GM23338 (cell line): ENCODE measurements at regions not wholly inside any gene's neighbourhood (a gene's known extent, or its start where the extent isn't known, plus 50 kb on each side); places are given as distances from the start of the nearest gene placed in this dataset.
A peak's percentile ranks its signal among the peaks of the same experiment; 100 is the strongest.

Source experiments
- ATAC-seq: fragments of 200-7000 bp; cut with Tn5 transposase; 3 replicates; pipeline ENCODE4 v1.9.1; 2020
- DNase-seq: peaks from one replicate; pipeline ENCODE4 v3.0.0-alpha.2; 2015; ENCODE audit warnings: low spot score
- H2AFZ ChIP-seq: fragments of 200-600 bp; sonication (generic); 2 replicates; pipeline ENCODE4 v1.8.0; 2016; ENCODE audit warnings: antibody characterized with exemption, mild to moderate bottlenecking, moderate library complexity
- H3F3A ChIP-seq: fragments of 200-600 bp; sonication (generic); replicated peaks from 2 replicates; pipeline ENCODE4 v1.8.0; 2017; ENCODE audit warnings: antibody characterized with exemption, mixed run types, low read depth
- H3K27ac ChIP-seq: fragments of 200-600 bp; sonication (generic); 2 replicates; pipeline ENCODE4 v1.6.1; 2016; ENCODE audit warnings: low read depth
- H3K27me3 ChIP-seq: fragments of 200-600 bp; sonication (generic); 2 replicates; pipeline ENCODE4 v1.8.0; 2016; ENCODE audit warnings: mild to moderate bottlenecking, mixed run types, moderate library complexity; ENCODE audit not compliant: insufficient read depth
- H3K36me3 ChIP-seq: fragments of 200-600 bp; sonication (generic); 2 replicates; pipeline ENCODE4 v1.8.0; 2016; ENCODE audit warnings: mild to moderate bottlenecking; ENCODE audit not compliant: insufficient read depth
- H3K4me1 ChIP-seq: fragments of 200-600 bp; sonication (generic); 2 replicates; pipeline ENCODE4 v1.8.0; 2016; ENCODE audit warnings: mild to moderate bottlenecking, moderate library complexity; ENCODE audit not compliant: insufficient read depth
- H3K4me2 ChIP-seq: fragments of 200-600 bp; sonication (generic); 2 replicates; pipeline ENCODE4 v1.7.1; 2017; ENCODE audit warnings: mixed run types
- H3K4me3 ChIP-seq: fragments of 200-600 bp; sonication (generic); 2 replicates; pipeline ENCODE4 v1.6.1; 2016; ENCODE audit warnings: mixed run types
- H3K79me2 ChIP-seq: fragments of 200-600 bp; sonication (generic); replicated peaks from 2 replicates; pipeline ENCODE4 v1.8.0; 2017; ENCODE audit warnings: mild to moderate bottlenecking; ENCODE audit not compliant: insufficient read depth
- H3K9me2 ChIP-seq: fragments of 200-600 bp; sonication (generic); 2 replicates; pipeline ENCODE4 v1.8.0; 2017; ENCODE audit not compliant: insufficient read depth
- H4K20me1 ChIP-seq: fragments of 200-600 bp; sonication (generic); replicated peaks from 2 replicates; pipeline ENCODE4 v1.8.0; 2017; ENCODE audit warnings: mild to moderate bottlenecking; ENCODE audit not compliant: insufficient read depth
- H3K27ac Mint-ChIP-seq: 2 replicates; pipeline ENCODE4 v1.8.0; 2020; ENCODE audit warnings: inconsistent platforms, mild to moderate bottlenecking, moderate library complexity, mixed read lengths
- H3K27me3 Mint-ChIP-seq: 3 replicates; pipeline ENCODE4 v1.8.0; 2022; ENCODE audit warnings: low read depth, mild to moderate bottlenecking, moderate library complexity, mixed read lengths, inconsistent platforms; ENCODE audit not compliant: insufficient read depth, poor library complexity
- H3K36me3 Mint-ChIP-seq: 3 replicates; pipeline ENCODE4 v1.8.0; 2021; ENCODE audit warnings: low read depth, mild to moderate bottlenecking, inconsistent platforms, moderate library complexity, mixed read lengths
- H3K4me1 Mint-ChIP-seq: 3 replicates; pipeline ENCODE4 v1.8.0; 2020; ENCODE audit warnings: mild to moderate bottlenecking, inconsistent platforms, mixed read lengths
- H3K4me3 Mint-ChIP-seq: 3 replicates; pipeline ENCODE4 v1.8.0; 2021; ENCODE audit warnings: moderate library complexity, mild to moderate bottlenecking, inconsistent platforms, mixed read lengths
- H3K9me3 Mint-ChIP-seq: 3 replicates; pipeline ENCODE4 v1.8.0; 2020; ENCODE audit warnings: moderate library complexity, mild to moderate bottlenecking, inconsistent platforms, mixed read lengths
- JUNB ChIP-seq: IDR thresholded peaks from one replicate; pipeline ENCODE4 v1.6.1; 2016; ENCODE audit warnings: antibody characterized with exemption; ENCODE audit not compliant: unreplicated experiment
- NANOG ChIP-seq: IDR thresholded peaks from 2 replicates; pipeline ENCODE4 v1.6.1; 2016; ENCODE audit warnings: antibody characterized with exemption, borderline replicate concordance
- STAT1 ChIP-seq: IDR thresholded peaks from one replicate; pipeline ENCODE4 v1.6.1; 2016; ENCODE audit warnings: antibody characterized with exemption; ENCODE audit not compliant: unreplicated experiment
- ZNF331 ChIP-seq: fragments of 250-450 bp; sonication (Bioruptor Pico); IDR thresholded peaks from 2 replicates; pipeline ENCODE4 v1.5.0; 2020; ENCODE audit warnings: low read depth, mild to moderate bottlenecking, moderate library complexity
- TF ChIP-seq, protein P1 (sequence below): fragments of 250-450 bp; sonication (Bioruptor Pico); IDR thresholded peaks from 2 replicates; pipeline ENCODE4 v1.5.0; 2020; ENCODE audit warnings: mild to moderate bottlenecking, moderate library complexity
- TF ChIP-seq, protein P2 (sequence below): IDR thresholded peaks from 2 replicates; pipeline ENCODE4 v1.6.1; 2016; ENCODE audit warnings: antibody characterized with exemption
- TF ChIP-seq, protein P3 (sequence below), 2 experiments: fragments of 200-600 bp in 1 of 2; sonication (generic) in 1 of 2; conservative IDR thresholded peaks; 2 replicates each; pipeline versions ENCODE4 v1.5.1 to v1.6.1; 2016 to 2017; ENCODE audit warnings: antibody characterized with exemption in 2 of 2, low read depth in 2 of 2, mild to moderate bottlenecking in 2 of 2, moderate library complexity in 1 of 2
- TF ChIP-seq, protein P4 (sequence below): IDR thresholded peaks from one replicate; pipeline ENCODE4 v1.6.1; 2018; ENCODE audit warnings: antibody characterized with exemption; ENCODE audit not compliant: unreplicated experiment

DNA sequence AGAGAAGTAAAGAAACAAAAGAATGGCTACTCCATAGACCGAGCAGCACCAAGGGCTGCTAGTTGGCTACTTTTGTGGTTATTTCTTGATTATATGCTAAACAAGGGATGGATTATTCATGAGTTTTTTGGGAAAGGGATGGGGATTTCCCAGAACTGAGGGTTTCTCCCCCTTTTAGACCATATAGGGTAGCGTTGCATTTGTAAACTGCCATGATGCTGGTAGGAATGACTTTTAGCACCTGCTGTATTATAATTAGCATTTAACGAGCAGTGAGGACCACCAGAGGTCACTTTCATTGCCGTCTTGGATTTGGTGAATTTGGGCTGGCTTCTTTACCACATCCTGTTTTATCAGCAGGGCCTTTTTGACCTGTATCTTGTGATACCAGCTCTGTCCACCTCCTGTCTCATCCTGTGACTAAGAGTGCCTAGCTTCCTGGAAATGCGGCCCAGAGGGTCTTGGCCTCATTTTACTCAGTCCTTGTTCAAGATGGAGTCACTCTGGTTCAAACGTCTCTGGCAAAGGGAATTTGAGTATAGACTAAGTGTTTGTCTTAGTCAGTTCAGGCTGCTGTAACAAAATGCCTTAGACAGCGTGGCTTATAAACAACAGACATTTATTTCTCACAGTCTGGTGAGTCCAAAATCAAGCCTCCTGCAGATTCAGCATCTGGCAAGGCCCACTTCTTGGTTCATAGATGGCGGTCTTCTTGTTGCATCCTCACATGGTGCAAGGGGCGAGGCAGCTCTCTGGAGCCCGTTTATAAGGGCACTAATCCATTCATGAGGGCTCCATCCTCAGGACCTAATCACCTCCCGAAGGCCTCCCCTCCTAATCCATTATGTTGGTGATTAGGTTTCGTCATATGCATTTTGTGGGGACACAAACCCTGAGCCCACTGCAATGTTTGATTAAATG is 348.3 kb upstream of the SFSWAP start (continued):
- TF ChIP-seq, protein P1, sequence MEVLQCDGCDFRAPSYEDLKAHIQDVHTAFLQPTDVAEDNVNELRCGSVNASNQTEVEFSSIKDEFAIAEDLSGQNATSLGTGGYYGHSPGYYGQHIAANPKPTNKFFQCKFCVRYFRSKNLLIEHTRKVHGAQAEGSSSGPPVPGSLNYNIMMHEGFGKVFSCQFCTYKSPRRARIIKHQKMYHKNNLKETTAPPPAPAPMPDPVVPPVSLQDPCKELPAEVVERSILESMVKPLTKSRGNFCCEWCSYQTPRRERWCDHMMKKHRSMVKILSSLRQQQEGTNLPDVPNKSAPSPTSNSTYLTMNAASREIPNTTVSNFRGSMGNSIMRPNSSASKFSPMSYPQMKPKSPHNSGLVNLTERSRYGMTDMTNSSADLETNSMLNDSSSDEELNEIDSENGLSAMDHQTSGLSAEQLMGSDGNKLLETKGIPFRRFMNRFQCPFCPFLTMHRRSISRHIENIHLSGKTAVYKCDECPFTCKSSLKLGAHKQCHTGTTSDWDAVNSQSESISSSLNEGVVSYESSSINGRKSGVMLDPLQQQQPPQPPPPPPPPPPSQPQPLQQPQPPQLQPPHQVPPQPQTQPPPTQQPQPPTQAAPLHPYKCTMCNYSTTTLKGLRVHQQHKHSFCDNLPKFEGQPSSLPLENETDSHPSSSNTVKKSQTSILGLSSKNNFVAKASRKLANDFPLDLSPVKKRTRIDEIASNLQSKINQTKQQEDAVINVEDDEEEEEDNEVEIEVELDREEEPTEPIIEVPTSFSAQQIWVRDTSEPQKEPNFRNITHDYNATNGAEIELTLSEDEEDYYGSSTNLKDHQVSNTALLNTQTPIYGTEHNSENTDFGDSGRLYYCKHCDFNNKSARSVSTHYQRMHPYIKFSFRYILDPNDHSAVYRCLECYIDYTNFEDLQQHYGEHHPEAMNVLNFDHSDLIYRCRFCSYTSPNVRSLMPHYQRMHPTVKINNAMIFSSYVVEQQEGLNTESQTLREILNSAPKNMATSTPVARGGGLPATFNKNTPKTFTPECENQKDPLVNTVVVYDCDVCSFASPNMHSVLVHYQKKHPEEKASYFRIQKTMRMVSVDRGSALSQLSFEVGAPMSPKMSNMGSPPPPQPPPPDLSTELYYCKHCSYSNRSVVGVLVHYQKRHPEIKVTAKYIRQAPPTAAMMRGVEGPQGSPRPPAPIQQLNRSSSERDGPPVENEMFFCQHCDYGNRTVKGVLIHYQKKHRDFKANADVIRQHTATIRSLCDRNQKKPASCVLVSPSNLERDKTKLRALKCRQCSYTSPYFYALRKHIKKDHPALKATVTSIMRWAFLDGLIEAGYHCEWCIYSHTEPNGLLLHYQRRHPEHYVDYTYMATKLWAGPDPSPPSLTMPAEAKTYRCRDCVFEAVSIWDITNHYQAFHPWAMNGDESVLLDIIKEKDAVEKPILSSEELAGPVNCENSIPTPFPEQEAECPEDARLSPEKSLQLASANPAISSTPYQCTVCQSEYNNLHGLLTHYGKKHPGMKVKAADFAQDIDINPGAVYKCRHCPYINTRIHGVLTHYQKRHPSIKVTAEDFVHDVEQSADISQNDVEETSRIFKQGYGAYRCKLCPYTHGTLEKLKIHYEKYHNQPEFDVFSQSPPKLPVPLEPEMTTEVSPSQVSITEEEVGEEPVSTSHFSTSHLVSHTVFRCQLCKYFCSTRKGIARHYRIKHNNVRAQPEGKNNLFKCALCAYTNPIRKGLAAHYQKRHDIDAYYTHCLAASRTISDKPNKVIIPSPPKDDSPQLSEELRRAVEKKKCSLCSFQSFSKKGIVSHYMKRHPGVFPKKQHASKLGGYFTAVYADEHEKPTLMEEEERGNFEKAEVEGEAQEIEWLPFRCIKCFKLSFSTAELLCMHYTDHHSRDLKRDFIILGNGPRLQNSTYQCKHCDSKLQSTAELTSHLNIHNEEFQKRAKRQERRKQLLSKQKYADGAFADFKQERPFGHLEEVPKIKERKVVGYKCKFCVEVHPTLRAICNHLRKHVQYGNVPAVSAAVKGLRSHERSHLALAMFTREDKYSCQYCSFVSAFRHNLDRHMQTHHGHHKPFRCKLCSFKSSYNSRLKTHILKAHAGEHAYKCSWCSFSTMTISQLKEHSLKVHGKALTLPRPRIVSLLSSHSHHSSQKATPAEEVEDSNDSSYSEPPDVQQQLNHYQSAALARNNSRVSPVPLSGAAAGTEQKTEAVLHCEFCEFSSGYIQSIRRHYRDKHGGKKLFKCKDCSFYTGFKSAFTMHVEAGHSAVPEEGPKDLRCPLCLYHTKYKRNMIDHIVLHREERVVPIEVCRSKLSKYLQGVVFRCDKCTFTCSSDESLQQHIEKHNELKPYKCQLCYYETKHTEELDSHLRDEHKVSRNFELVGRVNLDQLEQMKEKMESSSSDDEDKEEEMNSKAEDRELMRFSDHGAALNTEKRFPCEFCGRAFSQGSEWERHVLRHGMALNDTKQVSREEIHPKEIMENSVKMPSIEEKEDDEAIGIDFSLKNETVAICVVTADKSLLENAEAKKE (CRISPR knock-in tag) = no peak
- no peak for TF ChIP-seq STAT1
- TF ChIP-seq ZNF331 (CRISPR knock-in tag) = no peak
- no peak for TF ChIP-seq NANOG

DNA sequence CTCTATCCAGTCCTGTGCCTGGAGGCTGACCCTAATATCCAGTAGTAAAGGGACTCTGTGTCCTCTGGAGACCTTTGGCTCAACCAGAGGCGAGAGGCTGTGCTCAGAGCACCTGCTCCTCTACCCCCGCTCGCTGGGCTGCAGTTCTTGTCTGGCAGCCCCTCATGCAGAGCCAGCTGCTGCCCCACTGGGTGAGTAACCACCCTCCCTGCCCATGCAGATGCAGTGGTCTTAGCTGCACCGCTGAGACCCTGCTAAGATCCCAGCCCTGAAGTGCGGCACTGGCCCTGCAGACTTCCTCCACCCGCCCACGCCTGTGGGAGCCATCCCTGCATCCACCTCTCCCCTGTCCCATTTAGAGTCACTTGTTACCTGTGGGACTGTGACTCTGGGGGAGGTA is 347.5 kb upstream of the SFSWAP start:
- H3K79me2 ChIP-seq = no peaks in the 10 kb centered on the region
- no peaks in the 10 kb centered on the region for H4K20me1 ChIP-seq
- H3F3A ChIP-seq = no peaks in the 10 kb centered on the region
- Mint-ChIP-seq H3K4me1 (peaks cover 7% of the 10 kb centered on the region; the same call in 1 of the 3 replicates), H3K27ac (no peak overlapping the region), H3K36me3 (no peaks in the 10 kb centered on the region), H3K4me3 (no peak overlapping the region), H3K27me3 (peaks cover 3% of the 10 kb centered on the region), H3K9me3 (peaks cover 10% of the 10 kb centered on the region; the same call in 2 of the 3 replicates)
- H3K4me2 ChIP-seq = no peak overlapping the region
- no peaks in the 10 kb centered on the region for H3K4me1 ChIP-seq
- no peak overlapping the region for H2AFZ ChIP-seq
- DNase-seq = no peak
- ATAC-seq = peak; percentile 39
- H3K9me2 ChIP-seq = 0 out of 2 replicates have a peak, but pooled peaks cover 3% of the 10 kb centered on the region
- H3K4me3 ChIP-seq = no peak overlapping the region
- H3K36me3 ChIP-seq = no peaks in the 10 kb centered on the region
- no peak overlapping the region for H3K27ac ChIP-seq
- no peaks in the 10 kb centered on the region for H3K27me3 ChIP-seq
- TF ChIP-seq, protein P2, sequence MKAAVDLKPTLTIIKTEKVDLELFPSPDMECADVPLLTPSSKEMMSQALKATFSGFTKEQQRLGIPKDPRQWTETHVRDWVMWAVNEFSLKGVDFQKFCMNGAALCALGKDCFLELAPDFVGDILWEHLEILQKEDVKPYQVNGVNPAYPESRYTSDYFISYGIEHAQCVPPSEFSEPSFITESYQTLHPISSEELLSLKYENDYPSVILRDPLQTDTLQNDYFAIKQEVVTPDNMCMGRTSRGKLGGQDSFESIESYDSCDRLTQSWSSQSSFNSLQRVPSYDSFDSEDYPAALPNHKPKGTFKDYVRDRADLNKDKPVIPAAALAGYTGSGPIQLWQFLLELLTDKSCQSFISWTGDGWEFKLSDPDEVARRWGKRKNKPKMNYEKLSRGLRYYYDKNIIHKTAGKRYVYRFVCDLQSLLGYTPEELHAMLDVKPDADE = no peak
- TF ChIP-seq, protein P3, sequence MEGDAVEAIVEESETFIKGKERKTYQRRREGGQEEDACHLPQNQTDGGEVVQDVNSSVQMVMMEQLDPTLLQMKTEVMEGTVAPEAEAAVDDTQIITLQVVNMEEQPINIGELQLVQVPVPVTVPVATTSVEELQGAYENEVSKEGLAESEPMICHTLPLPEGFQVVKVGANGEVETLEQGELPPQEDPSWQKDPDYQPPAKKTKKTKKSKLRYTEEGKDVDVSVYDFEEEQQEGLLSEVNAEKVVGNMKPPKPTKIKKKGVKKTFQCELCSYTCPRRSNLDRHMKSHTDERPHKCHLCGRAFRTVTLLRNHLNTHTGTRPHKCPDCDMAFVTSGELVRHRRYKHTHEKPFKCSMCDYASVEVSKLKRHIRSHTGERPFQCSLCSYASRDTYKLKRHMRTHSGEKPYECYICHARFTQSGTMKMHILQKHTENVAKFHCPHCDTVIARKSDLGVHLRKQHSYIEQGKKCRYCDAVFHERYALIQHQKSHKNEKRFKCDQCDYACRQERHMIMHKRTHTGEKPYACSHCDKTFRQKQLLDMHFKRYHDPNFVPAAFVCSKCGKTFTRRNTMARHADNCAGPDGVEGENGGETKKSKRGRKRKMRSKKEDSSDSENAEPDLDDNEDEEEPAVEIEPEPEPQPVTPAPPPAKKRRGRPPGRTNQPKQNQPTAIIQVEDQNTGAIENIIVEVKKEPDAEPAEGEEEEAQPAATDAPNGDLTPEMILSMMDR (conservative IDR thresholded peaks at IDR 0.05; ENCODE audit: low read depth in 2 of 2) = no peak
- TF ChIP-seq, protein P4, sequence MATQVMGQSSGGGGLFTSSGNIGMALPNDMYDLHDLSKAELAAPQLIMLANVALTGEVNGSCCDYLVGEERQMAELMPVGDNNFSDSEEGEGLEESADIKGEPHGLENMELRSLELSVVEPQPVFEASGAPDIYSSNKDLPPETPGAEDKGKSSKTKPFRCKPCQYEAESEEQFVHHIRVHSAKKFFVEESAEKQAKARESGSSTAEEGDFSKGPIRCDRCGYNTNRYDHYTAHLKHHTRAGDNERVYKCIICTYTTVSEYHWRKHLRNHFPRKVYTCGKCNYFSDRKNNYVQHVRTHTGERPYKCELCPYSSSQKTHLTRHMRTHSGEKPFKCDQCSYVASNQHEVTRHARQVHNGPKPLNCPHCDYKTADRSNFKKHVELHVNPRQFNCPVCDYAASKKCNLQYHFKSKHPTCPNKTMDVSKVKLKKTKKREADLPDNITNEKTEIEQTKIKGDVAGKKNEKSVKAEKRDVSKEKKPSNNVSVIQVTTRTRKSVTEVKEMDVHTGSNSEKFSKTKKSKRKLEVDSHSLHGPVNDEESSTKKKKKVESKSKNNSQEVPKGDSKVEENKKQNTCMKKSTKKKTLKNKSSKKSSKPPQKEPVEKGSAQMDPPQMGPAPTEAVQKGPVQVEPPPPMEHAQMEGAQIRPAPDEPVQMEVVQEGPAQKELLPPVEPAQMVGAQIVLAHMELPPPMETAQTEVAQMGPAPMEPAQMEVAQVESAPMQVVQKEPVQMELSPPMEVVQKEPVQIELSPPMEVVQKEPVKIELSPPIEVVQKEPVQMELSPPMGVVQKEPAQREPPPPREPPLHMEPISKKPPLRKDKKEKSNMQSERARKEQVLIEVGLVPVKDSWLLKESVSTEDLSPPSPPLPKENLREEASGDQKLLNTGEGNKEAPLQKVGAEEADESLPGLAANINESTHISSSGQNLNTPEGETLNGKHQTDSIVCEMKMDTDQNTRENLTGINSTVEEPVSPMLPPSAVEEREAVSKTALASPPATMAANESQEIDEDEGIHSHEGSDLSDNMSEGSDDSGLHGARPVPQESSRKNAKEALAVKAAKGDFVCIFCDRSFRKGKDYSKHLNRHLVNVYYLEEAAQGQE = no peak
- TF ChIP-seq JUNB (no peak), ZNF331 (CRISPR knock-in tag) (no peak)
